ENCODE measurements at regions not wholly inside any gene's neighbourhood (a gene's known extent, or its start where the extent isn't known, plus 50 kb on each side); places are given as distances from the start of the nearest gene placed in this dataset.

- Histone ChIP-seq H3K27me3 (no peaks in the 10 kb centered on the region), H3K27ac (no peak overlapping the region), H3K4me3 (no peak overlapping the region), H3K36me3 (replicated peaks in 1 of 2; ENCODE audit: insufficient read depth in 1 of 2, low read depth in 2 of 2) (no peaks in the 10 kb centered on the region), H3K4me1 (no peaks in the 10 kb centered on the region), H3K9me3 (no peaks in the 10 kb centered on the region)
- WGBS, 2 donors, result 46 to 78% methylated on average over 1 of the region's 1 CpG
- TF ChIP-seq POLR2A (IDR thresholded peaks at IDR 0.05) (no peak), CTCF (IDR thresholded peaks at IDR 0.05) (no peak)
- intact Hi-C loops (cut with DNase I), result no loop called here
- ATAC-seq (no peak), DNase-seq (no peak)
These were observed 1527.7 kb downstream of the NLGN4Y start for GRCh38 chrY:16051908-16052643.

GRCh38 chrY:16060141-16060540 lies 1535.8 kb downstream of the NLGN4Y start:
- DNase-seq, result no peak
- no peaks in the 10 kb centered on the region for H3K36me3 ChIP-seq (replicated peaks in 1 of 2; ENCODE audit: insufficient read depth in 1 of 2, low read depth in 2 of 2)
- H3K4me3 ChIP-seq, result no peak overlapping the region
- no peak for ATAC-seq
- TF ChIP-seq POLR2A (IDR thresholded peaks at IDR 0.05) (no peak), CTCF (IDR thresholded peaks at IDR 0.05) (no peak)
- no peak overlapping the region for H3K27ac ChIP-seq
- H3K4me1 ChIP-seq, result no peaks in the 10 kb centered on the region
- intact Hi-C loops (cut with DNase I), result no loop called here
- H3K9me3 ChIP-seq, result no peaks in the 10 kb centered on the region
- H3K27me3 ChIP-seq, result no peaks in the 10 kb centered on the region
- 67% methylated on average over 1 of the region's 1 CpG for whole genome bisulfite sequencing, 2 donors

GRCh38 chrY:16060686-16061085 lies 1536.4 kb downstream of the NLGN4Y start:
- no peak overlapping the region for H3K27ac ChIP-seq
- H3K9me3 ChIP-seq, result no peaks in the 10 kb centered on the region
- intact Hi-C loops (cut with DNase I), result no loop called here
- H3K27me3 ChIP-seq, result no peaks in the 10 kb centered on the region
- H3K4me3 ChIP-seq, result no peak overlapping the region
- no peaks in the 10 kb centered on the region for H3K36me3 ChIP-seq (replicated peaks in 1 of 2; ENCODE audit: insufficient read depth in 1 of 2, low read depth in 2 of 2)
- TF ChIP-seq CTCF (IDR thresholded peaks at IDR 0.05) (no peak), POLR2A (IDR thresholded peaks at IDR 0.05) (no peak)
- no peak for DNase-seq
- H3K4me1 ChIP-seq, result no peaks in the 10 kb centered on the region
- ATAC-seq, result no peak

- 65 to 71% methylated on average over 2 to 3 of the region's 3 CpGs for WGBS, 2 donors
- intact Hi-C loops (cut with DNase I), result no loop called here
- Histone ChIP-seq H3K27me3 (no peaks in the 10 kb centered on the region), H3K4me1 (no peaks in the 10 kb centered on the region), H3K9me3 (no peaks in the 10 kb centered on the region), H3K36me3 (replicated peaks in 1 of 2; ENCODE audit: insufficient read depth in 1 of 2, low read depth in 2 of 2) (no peaks in the 10 kb centered on the region), H3K4me3 (no peak overlapping the region), H3K27ac (no peak overlapping the region)
- ATAC-seq, result no peak
- DNase-seq, result no peak
- TF ChIP-seq POLR2A (IDR thresholded peaks at IDR 0.05) (no peak), CTCF (IDR thresholded peaks at IDR 0.05) (no peak)
These were observed 1547.6 kb downstream of the NLGN4Y start for GRCh38 chrY:16071957-16072356.

- 80 to 82% methylated on average over 1 of the region's 1 CpG for WGBS, 2 donors
- Histone ChIP-seq H3K27me3 (no peaks in the 10 kb centered on the region), H3K9me3 (no peaks in the 10 kb centered on the region), H3K27ac (no peak overlapping the region), H3K4me3 (no peak overlapping the region), H3K4me1 (no peaks in the 10 kb centered on the region), H3K36me3 (replicated peaks in 1 of 2; ENCODE audit: insufficient read depth in 1 of 2, low read depth in 2 of 2) (no peaks in the 10 kb centered on the region)
- DNase-seq (no peak), ATAC-seq (no peak)
- intact Hi-C loops (cut with DNase I), result no loop called here
- TF ChIP-seq CTCF (IDR thresholded peaks at IDR 0.05) (no peak), POLR2A (IDR thresholded peaks at IDR 0.05) (no peak)
These were observed 1551.4 kb downstream of the NLGN4Y start for GRCh38 chrY:16075701-16076100.
